Right lobe of liver (tissue), 4 donors: ENCODE measurements at regions not wholly inside any gene's neighbourhood (a gene's known extent, or its start where the extent isn't known, plus 50 kb on each side); places are given as distances from the start of the nearest gene placed in this dataset.

Experiments
- CTCF ChIP-seq, 4 donors: fragments of 200-600 bp in 3 of 4; fragments of 450-650 bp in 1 of 4; IDR thresholded peaks; one replicate each; pipeline versions ENCODE4 v1.5.1 to v1.8.0; 2016 to 2022; ENCODE audit warnings: antibody characterized with exemption in 4 of 4, mild to moderate bottlenecking in 2 of 4
- POLR2A ChIP-seq: fragments of 450-650 bp; IDR thresholded peaks from one replicate; pipeline ENCODE4 v1.6.1; 2017; ENCODE audit warnings: antibody characterized with exemption, mild to moderate bottlenecking
- donor health status: DM: no; HTN: no; CAD: no.
- donor health status: DM: no; HTN: no; CAD: no.
- donor health status: DM: no; HTN: yes; CAD: no.

- TF ChIP-seq CTCF (IDR thresholded peaks at IDR 0.05) = no peak
- no peak for TF ChIP-seq POLR2A
These were observed 58.5 kb upstream of the GPR12 start for GRCh38 chr13:26819046-26819445.
